AG08395 (cell line): ENCODE measurements at regions not wholly inside any gene's neighbourhood (a gene's known extent, or its start where the extent isn't known, plus 50 kb on each side); places are given as distances from the start of the nearest gene placed in this dataset.
"Not testable (repeated sequence)": the region's sequence is repeated elsewhere in the genome, so short reads cannot be mapped to it uniquely, and the experiment has no call there.

ENCODE experiments used
- DNase-seq: peaks from one replicate; pipeline ENCODE4 v3.0.0; 2012; ENCODE audit warnings: mixed read lengths, low spot score

DNA sequence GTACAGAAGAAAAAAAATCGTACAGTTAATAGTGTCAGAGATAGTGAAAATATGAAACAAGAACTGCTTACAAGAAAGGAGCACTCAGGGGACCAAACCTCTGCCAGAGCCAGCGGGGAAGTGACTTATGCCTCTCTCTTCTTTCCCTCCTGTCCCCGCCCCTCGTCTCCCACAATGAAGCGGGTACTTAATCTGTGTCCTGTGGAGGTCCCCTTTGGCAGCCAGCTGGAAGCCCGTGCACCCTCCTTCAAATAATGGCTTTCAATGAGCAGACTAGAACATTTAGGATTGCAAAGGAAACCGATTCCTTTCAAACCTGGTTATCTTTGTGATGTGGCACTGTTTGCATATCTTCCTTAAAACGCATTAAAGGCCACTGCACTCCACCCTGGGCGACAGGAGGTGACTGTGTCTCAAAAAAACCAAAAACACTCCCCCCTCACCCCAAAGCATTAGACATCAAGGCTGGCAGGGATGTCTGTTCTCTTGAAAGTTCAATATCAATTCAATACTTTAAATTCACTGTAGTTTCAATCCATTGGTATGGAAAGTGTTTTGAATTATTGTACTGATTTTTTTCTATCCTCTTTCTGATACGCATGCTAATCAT is 51.7 kb downstream of the PPIAL4C start:
- not testable (repeated sequence) for DNase-seq

GRCh38 chr1:149636286-149637122 is 52.9 kb downstream of the PPIAL4C start:
- not testable (repeated sequence) for DNase-seq

GRCh38 chr1:149638481-149638880 is 54.8 kb downstream of the PPIAL4C start:
- not testable (repeated sequence) for DNase-seq

GRCh38 chr1:149638901-149639658 is 55.4 kb downstream of the PPIAL4C start:
- not testable (repeated sequence) for DNase-seq

- DNase-seq, result not testable (repeated sequence)
Observed at GRCh38 chr1:149641179-149641578, 57.5 kb downstream of the PPIAL4C start.

DNA sequence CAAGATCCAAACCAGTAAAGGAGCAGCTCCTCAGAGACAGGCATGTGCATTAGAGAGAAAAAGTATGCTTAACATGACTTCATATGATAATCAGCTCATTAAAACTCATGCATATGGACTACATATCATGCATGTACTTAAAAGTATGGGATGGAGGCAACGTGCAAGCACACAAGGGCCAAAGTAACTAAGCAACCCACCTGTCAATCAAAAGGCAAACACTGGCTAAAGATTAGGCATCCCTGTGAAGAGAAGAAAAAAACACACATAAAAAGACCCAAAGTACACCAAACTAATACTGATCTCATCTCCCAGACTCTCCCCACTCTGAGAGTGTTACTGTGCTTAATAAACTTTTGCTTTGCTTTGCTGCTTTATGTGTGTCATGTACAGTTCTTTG is 61.2 kb downstream of the PPIAL4C start:
- DNase-seq, result not testable (repeated sequence)

DNA sequence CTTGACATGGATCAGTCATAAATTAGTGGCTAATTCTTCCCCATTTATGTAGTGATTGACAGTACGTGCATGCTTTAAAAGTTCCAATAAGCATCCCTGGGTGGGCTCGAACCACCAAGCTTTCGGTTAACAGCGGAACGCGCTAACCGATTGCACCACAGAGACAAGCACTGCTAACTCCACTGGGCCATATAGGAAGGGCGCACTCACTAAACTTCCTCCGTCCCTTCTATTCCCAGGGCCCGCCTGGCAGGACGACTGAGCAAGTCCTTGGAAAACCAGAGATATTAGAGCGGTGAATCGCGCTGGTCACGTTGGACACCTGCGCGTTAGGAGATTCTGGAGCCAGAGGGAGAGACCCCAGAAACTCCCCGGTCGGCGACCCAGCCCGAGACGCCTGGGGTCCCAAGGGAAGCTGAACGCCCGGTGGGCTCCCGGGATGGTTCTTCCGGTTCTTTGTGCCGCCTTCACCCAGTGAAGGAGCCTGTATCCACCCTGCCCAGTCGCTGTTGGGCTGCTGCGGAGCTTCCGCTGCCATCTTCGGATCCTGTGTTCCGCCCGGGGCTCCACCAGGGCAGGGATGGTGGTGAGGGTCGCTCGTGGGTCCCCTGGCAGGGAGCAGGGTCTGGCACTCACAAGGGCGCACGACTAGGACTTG is 62.8 kb downstream of the PPIAL4C start:
- DNase-seq, result not testable (repeated sequence)

GRCh38 chr1:149647018-149647373 is 63.3 kb downstream of the PPIAL4C start:
- DNase-seq, result not testable (repeated sequence)

DNA sequence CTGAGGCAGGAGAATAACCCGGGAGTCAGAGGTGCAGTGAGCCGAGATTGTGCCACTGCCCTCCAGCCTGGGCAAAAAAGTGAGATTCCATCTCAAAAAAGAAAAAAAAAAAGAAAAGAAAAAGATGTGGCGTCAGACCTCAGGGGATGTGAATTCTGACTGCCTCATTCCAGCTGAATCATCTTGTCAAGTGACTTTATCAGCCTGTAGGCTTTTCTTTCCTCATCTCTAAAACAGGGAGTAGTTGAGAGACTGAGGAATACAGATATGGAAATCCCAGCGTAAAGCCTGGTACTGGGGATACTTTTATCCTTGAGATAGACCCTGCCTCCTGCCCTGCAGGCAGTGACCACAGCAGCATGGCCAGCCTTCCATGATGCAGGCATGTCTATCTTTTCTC is 74.1 kb downstream of the PPIAL4C start:
- not testable (repeated sequence) for DNase-seq

DNA sequence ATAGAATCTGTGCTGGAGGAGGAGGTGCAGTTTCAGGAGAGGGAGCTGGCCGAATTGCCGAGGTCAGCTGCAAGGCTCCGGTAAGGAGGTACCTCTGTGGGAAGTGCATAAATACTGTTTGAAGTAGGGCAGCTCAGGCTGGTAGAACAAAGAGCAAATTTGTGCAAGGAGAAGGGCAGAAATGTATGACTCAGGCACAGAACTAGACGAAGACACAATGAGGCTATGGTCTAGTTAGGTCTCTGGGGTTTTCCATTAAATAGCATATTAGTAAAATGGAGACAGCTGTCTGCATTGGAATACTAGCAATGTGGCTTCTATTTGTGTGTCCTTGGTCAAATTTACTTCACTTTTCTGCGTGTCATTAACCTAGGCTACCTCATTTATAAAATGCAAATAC is 74.5 kb downstream of the PPIAL4C start:
- not testable (repeated sequence) for DNase-seq

- not testable (repeated sequence) for DNase-seq
Observed at GRCh38 chr1:149664624-149665023, 81.0 kb downstream of the PPIAL4C start.

GRCh38 chr1:149665033-149665432 is 81.4 kb downstream of the PPIAL4C start:
- DNase-seq, result not testable (repeated sequence)

DNA sequence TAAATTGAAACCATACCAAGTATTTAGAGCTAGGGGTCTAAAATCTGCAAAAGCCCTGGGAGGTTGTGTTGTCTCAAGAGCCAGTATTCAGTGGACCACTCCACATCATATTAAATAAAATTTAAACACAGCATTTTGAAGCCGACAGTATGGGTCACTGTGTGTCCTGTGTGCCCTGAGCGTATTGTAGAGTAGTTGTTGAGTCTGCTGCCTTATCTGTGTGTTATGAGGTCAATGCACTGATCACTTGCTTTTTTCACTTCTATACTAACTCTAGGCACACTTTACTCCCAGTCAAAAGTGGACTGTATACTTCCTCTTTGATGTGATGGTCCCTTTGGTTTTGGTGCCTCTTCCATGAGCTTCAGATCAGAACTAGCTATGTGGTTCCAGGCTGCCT is 81.9 kb downstream of the PPIAL4C start:
- DNase-seq, result not testable (repeated sequence)

DNA sequence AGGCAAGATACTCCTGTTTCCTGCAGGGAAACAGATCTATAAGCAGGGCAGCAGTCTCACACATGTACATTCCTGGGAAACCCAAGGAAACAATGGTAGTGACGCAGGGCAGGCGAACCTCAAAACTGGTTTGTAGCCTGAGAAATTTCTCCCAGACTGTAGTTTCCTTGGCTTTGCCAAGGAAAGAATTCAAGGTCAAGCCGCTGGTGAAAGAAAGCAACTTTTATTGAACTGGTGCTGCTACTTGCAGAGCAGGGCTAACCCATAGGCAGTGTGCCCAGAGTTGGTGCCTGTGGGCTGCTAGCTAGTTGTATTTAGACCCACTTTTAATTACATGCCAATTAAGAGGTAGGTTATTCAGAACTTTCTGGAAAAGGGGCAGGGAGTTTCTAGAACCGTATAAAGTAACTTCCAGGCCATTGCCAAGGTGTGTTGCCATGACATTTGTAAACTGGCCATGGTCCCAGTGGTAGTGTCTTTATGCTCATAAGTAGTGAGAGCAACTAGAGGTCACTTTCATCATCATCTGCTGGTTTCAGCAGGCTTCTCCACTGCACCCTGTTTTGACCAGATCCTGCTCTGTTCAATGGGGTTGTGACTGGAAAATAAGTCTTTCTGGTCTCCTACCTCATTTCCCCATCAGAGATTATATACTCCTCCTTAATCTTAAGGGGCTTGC is 89.7 kb downstream of the PPIAL4C start:
- DNase-seq, result not testable (repeated sequence)

DNA sequence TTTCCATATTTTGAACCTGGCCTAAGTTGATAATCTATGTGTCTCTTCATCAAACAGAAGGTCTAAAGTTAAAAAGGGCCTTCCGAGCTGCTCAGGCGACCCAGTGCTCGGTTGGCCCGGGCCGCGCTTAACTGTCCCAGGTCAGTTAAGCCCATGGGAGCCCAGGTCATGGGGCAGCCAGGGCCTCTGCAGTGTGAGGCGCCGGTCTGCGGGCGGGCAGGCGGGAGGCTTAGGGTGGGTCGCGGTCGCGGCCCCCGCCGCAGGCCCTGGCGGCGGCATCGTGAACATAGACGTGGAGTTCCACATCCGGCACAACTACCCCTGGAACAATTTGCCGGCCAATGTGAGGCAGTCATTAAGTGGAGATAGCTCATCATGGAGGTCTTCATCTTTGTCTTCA is 91.3 kb downstream of the PPIAL4C start:
- DNase-seq, result not testable (repeated sequence)

DNA sequence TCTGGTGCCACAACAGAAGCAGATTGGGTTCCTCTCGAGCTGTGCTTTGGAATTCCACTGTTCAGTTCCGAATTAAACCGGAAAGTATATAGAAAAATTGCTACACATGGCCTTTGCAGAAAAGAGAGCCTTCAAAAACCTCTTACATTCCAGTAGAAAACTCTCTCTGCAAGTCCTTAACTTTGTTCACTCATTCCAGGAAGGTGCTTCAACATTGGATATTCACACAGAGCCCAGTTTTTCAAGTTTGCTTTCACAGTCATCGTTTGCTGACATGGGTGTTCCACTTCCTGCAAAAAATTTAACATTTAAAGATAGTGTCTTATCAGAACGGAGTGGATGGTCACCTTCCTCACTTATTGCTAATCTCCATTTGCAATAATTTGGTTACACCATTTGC is 93.7 kb downstream of the PPIAL4C start:
- DNase-seq, result not testable (repeated sequence)

DNA sequence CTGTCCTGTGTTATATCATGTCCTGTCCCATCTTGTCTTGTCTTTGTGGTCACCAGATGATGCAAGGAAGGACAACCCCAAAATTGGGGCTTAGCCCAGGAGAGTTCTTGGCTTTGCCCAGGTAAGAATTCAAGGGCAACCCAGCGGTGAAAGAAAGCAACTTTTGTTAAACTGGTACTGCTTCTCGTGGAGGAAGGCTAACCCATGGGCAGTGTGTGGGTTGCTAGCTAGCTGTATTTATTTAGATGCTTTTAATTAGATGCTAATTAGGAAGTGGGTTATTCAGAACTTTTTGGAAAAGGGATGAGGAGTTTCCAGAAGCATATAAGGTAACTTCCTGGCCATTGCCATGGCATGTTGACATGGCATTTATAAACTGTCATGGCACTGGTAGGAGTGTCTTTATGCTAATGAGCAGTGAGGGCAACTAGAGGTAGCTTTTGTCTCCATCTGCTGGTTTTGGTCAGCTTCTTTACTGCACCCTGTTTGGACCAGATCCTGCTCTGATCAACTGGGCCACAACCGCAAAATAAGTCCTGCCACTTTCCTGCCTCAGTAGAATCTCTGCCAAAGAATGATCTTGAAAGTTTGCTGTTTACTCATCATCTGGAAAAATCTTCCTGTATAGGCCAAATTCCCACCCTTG is 95.8 kb upstream of the FCGR1A start:
- not testable (repeated sequence) for DNase-seq

DNA sequence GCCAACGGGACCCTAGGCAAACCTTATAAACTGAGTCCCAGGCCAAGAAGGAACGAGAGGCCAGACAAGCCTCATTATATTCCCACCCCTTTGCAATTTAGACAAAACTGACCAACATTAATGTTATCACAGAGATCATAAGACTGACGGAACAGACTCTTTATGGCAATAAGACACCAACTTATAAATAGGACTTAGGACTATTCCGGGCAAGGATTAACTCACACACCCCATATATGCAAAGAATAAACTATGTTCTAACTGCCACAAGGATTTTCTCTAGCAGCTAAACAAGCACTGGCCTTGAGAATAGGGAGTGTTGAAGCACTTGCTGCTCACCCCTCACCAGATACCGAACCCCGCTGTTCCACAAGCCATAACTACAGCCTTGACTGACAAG is 91.1 kb upstream of the FCGR1A start:
- not testable (repeated sequence) for DNase-seq

- not testable (repeated sequence) for DNase-seq
Observed at GRCh38 chr1:149692804-149693539, 89.5 kb upstream of the FCGR1A start.

GRCh38 chr1:149695066-149695465 is 87.4 kb upstream of the FCGR1A start:
- not testable (repeated sequence) for DNase-seq
